Stomach (tissue), 4 donors: ENCODE measurements at regions not wholly inside any gene's neighbourhood (a gene's known extent, or its start where the extent isn't known, plus 50 kb on each side); places are given as distances from the start of the nearest gene placed in this dataset.

Experiments used
- CTCF ChIP-seq, 7 experiments: fragments of 450-650 bp in 4 of 7; fragments of 200-600 bp in 3 of 7; sonication (generic) in 3 of 7; IDR thresholded peaks; one replicate each; pipeline ENCODE4 v1.5.1; 2016 to 2019; ENCODE audit warnings: antibody characterized with exemption in 7 of 7, control low read depth in 2 of 7, mild to moderate bottlenecking in 1 of 7
- POLR2A ChIP-seq, 4 donors: fragments of 450-650 bp; IDR thresholded peaks; one replicate each; pipeline ENCODE4 v1.6.1; 2016; ENCODE audit warnings: antibody characterized with exemption in 4 of 4, control low read depth in 2 of 4, mild to moderate bottlenecking in 1 of 4, moderate library complexity in 1 of 4

- no peak for TF ChIP-seq POLR2A (IDR thresholded peaks at IDR 0.05)
- no peak for TF ChIP-seq CTCF (IDR thresholded peaks at IDR 0.05)
Observed at GRCh38 chr2:147224070-147224469, 620.8 kb upstream of the ACVR2A start.
